Loucy (cell line): ENCODE measurements at regions not wholly inside any gene's neighbourhood (a gene's known extent, or its start where the extent isn't known, plus 50 kb on each side); places are given as distances from the start of the nearest gene placed in this dataset.

Experiments
- H2AFZ ChIP-seq: fragments of 200-600 bp; sonication (generic); 2 replicates; pipeline ENCODE4 v1.6.0; 2016; ENCODE audit warnings: antibody characterized with exemption, mild to moderate bottlenecking, low read length, moderate library complexity
- H3F3A ChIP-seq: fragments of 200-600 bp; 2 replicates; pipeline ENCODE4 v1.6.0; 2016; ENCODE audit warnings: antibody characterized with exemption, low read depth, mild to moderate bottlenecking
- H3K27me3 ChIP-seq: fragments of 200-600 bp; sonication (generic); 2 replicates; pipeline ENCODE4 v1.6.1; 2014; ENCODE audit warnings: low read length, mild to moderate bottlenecking; ENCODE audit not compliant: insufficient read depth, poor library complexity, severe bottlenecking
- H3K36me3 ChIP-seq: fragments of 200-600 bp; sonication (generic); 2 replicates; pipeline ENCODE4 v1.6.1; 2016; ENCODE audit warnings: low read length; ENCODE audit not compliant: insufficient read depth
- H3K4me1 ChIP-seq: fragments of 200-600 bp; sonication (generic); 2 replicates; pipeline ENCODE4 v1.5.1; 2014; ENCODE audit warnings: low read length, mild to moderate bottlenecking; ENCODE audit not compliant: insufficient read depth, poor library complexity, severe bottlenecking
- H3K4me2 ChIP-seq: fragments of 200-600 bp; sonication (generic); 2 replicates; pipeline ENCODE4 v1.6.0; 2014; ENCODE audit warnings: antibody characterized with exemption, low read length, low read depth, mild to moderate bottlenecking; ENCODE audit not compliant: poor library complexity, severe bottlenecking
- H3K4me3 ChIP-seq: fragments of 200-600 bp; sonication (generic); 2 replicates; pipeline ENCODE4 v1.5.1; 2014; ENCODE audit warnings: low read length, mild to moderate bottlenecking, mixed read lengths; ENCODE audit not compliant: poor library complexity, severe bottlenecking
- H3K79me2 ChIP-seq: fragments of 200-600 bp; sonication (generic); 2 replicates; pipeline ENCODE4 v1.6.1; 2014; ENCODE audit warnings: low read length; ENCODE audit not compliant: insufficient read depth
- H3K9ac ChIP-seq: fragments of 200-600 bp; sonication (generic); 2 replicates; pipeline ENCODE4 v1.6.0; 2014; ENCODE audit warnings: mild to moderate bottlenecking, low read depth, low read length, moderate library complexity; ENCODE audit not compliant: poor library complexity, severe bottlenecking
- H3K9me2 ChIP-seq: fragments of 200-600 bp; sonication (generic); replicated peaks from 2 replicates; pipeline ENCODE4 v1.6.1; 2016; ENCODE audit warnings: low read depth, low read length, mixed read lengths
- H3K9me3 ChIP-seq: fragments of 200-600 bp; sonication (generic); 2 replicates; pipeline ENCODE4 v1.6.1; 2014; ENCODE audit warnings: mild to moderate bottlenecking, antibody characterized with exemption, low read length, low read depth; ENCODE audit not compliant: insufficient read depth
- H4K20me1 ChIP-seq: fragments of 200-600 bp; sonication (generic); 2 replicates; pipeline ENCODE4 v1.6.0; 2014; ENCODE audit warnings: antibody characterized with exemption, low read length, mild to moderate bottlenecking; ENCODE audit not compliant: insufficient read depth, poor library complexity, severe bottlenecking
- CTCF ChIP-seq: fragments of 200-600 bp; sonication (generic); conservative IDR thresholded peaks from 2 replicates; pipeline ENCODE4 v1.5.1; 2014; ENCODE audit warnings: mild to moderate bottlenecking, antibody characterized with exemption, low read length
- EZH2phosphoT487 ChIP-seq: fragments of 200-600 bp; IDR thresholded peaks from 2 replicates; pipeline ENCODE4 v1.6.1; 2018; ENCODE audit warnings: antibody characterized with exemption, mild to moderate bottlenecking, moderate library complexity, borderline replicate concordance

- H3K27me3 ChIP-seq, result no peaks in the 10 kb centered on the region
- no peaks in the 10 kb centered on the region for H3K4me1 ChIP-seq
- H3K9me2 ChIP-seq, result no peaks in the 10 kb centered on the region
- TF ChIP-seq EZH2phosphoT487, result no peak
- TF ChIP-seq CTCF, result no peak
- H3K79me2 ChIP-seq, result no peaks in the 10 kb centered on the region
- no peaks in the 10 kb centered on the region for H3F3A ChIP-seq
- H3K9me3 ChIP-seq, result no peaks in the 10 kb centered on the region
- H4K20me1 ChIP-seq, result no peaks in the 10 kb centered on the region
- no peak overlapping the region for H3K4me3 ChIP-seq
- no peak overlapping the region for H3K4me2 ChIP-seq
- no peak overlapping the region for H3K9ac ChIP-seq
- H3K36me3 ChIP-seq, result no peaks in the 10 kb centered on the region
- no peak overlapping the region for H2AFZ ChIP-seq
Observed at GRCh38 chr14:45728434-45729225, 475.6 kb upstream of the MIS18BP1 start.

- no peak overlapping the region for H2AFZ ChIP-seq
- H3K79me2 ChIP-seq, result no peaks in the 10 kb centered on the region
- no peak overlapping the region for H3K9ac ChIP-seq
- TF ChIP-seq EZH2phosphoT487 (no peak), CTCF (no peak)
- H3K4me1 ChIP-seq, result no peaks in the 10 kb centered on the region
- H3F3A ChIP-seq, result no peaks in the 10 kb centered on the region
- no peaks in the 10 kb centered on the region for H3K9me2 ChIP-seq
- H3K36me3 ChIP-seq, result no peaks in the 10 kb centered on the region
- H3K27me3 ChIP-seq, result no peaks in the 10 kb centered on the region
- H4K20me1 ChIP-seq, result no peaks in the 10 kb centered on the region
- no peaks in the 10 kb centered on the region for H3K9me3 ChIP-seq
- H3K4me3 ChIP-seq, result no peak overlapping the region
- no peak overlapping the region for H3K4me2 ChIP-seq
Observed at GRCh38 chr14:45727133-45727532, 474.1 kb upstream of the MIS18BP1 start.

GRCh38 chr14:45721472-45721871, 468.5 kb upstream of the MIS18BP1 start:
- Histone ChIP-seq H3K9me3 (no peaks in the 10 kb centered on the region), H3K36me3 (no peaks in the 10 kb centered on the region), H3K79me2 (no peaks in the 10 kb centered on the region), H2AFZ (no peak overlapping the region), H3F3A (no peaks in the 10 kb centered on the region), H3K4me1 (no peaks in the 10 kb centered on the region), H3K9ac (no peak overlapping the region), H3K4me3 (no peak overlapping the region), H4K20me1 (no peaks in the 10 kb centered on the region), H3K27me3 (no peaks in the 10 kb centered on the region), H3K9me2 (no peaks in the 10 kb centered on the region), H3K4me2 (no peak overlapping the region)
- TF ChIP-seq CTCF, result no peak
- TF ChIP-seq EZH2phosphoT487, result no peak
